NCI-H1694 treated with DMSO at 0.1 percent for 48 hours (cell line): ENCODE measurements at regions not wholly inside any gene's neighbourhood (a gene's known extent, or its start where the extent isn't known, plus 50 kb on each side); places are given as distances from the start of the nearest gene placed in this dataset.
"Not testable (repeated sequence)": the region's sequence is repeated elsewhere in the genome, so short reads cannot be mapped to it uniquely, and the experiment has no call there.

ENCODE experiments used
- DNase-seq: peaks from one replicate; lab custom pipeline; 2025; lab: John Stamatoyannopoulos, UW

DNA sequence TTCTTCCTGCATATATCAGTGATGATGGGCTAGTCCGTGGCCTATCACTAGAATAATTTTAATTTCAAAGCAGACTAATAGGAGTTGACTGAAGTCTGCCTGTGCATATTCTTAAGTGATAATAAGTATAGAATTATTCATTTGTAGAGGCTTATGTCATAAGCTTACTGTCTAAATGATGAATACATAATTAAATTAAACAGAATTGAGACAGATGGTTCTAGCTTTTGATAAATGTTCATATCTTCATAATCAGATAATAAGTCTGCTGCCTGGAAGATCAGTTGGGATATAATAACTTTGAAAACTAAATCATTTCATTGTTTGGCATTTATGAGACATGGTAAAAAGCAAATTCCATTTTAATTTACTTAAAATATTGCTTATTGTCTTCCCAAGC is 1175.6 kb downstream of the TECRL start:
- DNase-seq = no peak

DNA sequence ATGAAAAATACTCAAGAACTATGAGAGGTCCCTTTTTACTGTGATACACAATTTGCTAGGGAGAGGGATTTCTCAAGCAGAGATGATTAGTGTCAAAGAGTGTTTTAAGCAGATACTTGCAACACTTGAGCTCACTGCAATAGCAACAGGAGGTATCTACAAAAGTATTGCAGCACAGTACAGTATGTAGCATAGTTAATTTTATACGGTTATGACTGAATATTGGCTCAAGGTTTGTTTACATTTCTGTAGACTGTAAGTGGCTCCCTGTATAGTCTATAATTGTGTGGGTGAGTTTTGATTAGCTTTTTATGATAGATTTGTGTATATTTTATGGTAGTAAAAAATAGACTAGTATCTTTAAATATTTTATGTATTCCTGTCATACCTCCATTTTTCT is 1177.2 kb downstream of the TECRL start:
- no peak for DNase-seq

DNA sequence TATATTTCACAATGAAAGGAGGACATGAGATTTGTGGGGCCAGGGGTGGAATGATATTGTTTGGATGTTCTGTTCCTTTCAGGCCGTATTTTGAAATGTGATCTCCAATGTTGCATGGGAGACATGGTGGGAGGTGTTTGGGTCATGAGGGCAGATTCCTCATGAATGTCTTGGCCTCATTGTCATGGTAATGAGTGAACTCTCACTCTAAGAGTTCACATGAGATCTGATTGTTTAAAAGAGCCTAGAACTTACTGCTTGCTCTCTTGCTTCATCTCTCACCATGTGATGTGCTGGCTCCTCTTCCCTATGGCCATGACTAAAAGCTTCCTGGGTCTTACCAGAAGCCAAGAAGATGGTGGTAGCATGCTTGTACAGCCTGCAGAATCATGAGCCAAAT is 1183.0 kb downstream of the TECRL start:
- no peak for DNase-seq

DNA sequence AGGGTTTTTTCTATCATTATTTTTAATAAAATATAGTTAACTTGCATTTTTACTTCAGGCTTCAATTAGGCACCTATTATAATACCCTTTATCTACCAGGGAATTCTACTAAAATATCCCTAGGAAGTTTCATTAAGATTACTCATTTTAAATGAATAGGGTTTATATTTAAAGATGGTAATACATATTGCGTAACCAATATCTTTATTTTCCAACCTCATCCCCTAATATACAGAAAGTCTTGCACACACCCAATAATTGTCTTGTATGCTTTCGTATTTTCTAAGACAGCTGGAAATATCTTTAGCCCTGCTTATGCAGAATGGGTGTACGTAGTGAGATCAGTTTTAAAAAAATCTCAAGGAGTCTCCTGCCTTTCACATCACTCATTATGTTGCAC is 1186.8 kb downstream of the TECRL start:
- no peak for DNase-seq

DNA sequence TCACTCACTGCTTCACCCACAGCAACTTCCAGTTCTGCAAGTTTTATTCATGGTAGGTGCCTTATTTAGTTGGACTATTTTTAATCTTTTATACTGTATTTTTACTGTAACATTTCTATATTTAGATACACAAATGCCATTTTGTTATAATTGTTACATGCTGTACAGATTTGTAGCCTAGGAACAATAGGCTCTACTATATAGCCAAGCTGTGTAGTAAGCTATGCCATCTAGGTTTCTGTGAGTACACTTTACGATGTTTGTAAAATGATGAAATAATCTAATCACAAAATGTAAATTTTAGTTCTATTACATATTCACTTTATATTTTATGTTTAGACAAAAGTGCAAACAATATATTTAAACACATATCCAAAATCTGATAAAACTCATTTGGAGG is 1187.8 kb downstream of the TECRL start:
- no peak for DNase-seq

DNA sequence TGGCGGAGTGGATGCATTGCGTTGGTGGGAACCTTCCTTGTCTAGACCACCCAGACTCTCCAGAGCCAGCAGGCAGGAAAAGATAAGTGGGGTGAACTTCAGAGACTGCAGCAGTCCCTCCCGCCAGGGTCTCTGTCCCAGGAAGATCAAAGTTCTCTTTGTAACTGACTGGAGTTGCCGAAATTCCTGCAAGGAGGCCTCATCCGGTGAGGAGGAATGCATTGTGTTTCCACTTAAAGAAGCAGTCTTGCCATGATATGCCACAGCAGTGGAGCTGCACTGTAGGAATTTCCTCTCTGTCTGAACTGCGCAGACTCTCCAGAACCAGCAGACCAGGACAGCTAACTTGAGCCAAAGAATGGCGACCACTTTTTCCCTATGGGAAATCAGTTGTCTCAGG is 1190.4 kb downstream of the TECRL start:
- no peak for DNase-seq

DNA sequence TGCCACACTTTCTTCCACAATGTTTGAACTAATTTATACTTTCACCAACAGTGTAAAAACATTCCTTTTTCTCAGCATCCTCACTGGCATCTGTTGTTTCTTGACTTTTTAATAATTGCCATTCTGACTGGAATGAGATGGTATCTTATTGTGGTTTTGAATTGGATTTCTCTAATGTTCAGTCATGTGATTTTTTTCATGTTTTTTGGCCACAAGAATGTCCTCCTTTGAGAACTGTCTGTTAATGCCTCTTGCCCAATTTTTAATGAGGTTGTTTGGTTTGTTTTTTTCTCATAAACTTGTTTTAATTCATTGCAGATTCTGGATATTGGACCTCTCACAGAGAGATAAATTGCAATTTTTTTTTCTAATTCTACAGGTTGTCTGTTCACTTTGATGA is 1195.2 kb downstream of the TECRL start:
- no peak for DNase-seq

DNA sequence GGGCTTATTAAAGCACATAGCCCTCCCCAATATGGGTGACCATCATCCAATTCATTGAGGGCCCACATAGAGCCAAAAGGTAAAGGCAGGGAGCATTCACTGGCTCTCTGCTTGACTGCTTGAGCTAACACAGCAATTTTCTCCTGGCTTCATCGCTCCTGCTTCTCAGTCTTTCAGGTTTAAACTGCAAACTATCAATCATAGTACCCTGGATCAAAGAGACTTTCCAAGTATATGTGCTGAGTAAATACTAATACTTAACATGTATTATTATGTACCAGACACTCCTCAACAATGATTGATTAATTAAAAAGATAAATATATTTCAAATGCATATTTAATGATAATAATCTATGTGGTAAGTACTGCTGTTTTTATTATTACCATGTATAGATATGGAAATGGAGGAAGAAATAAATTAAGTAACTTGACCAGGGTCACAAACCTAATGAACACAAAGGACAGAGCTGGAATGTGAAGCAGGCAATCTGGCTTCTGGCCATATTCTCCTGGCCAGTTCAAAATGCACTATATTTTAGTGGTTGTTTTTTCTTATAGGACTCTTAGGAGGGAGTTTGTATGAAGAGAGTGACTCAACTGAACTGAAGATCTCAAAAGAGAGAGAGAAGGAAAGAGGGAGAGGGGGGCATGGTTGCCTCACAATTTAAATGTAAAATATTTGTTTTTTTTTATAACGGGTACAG is 1197.3 kb downstream of the TECRL start:
- DNase-seq = no peak

DNA sequence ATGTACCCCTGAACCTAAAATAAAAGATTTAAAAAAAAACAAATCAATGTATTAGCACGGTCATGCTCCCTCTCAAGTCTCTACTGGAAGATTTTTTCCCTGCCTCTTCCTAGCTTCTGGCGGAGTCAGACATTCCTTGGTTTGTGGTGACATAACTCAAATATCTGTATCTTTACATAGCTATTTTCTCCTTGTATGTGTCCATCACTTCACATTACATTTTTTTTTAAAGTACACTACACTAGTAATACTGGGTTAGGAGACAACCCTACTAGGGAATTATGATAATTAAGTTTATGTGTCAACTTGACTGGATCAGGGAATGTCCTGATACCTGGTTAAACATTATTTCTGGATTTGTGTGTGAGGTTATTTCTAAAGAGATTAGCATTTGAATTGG is 1197.9 kb downstream of the TECRL start:
- no peak for DNase-seq

DNA sequence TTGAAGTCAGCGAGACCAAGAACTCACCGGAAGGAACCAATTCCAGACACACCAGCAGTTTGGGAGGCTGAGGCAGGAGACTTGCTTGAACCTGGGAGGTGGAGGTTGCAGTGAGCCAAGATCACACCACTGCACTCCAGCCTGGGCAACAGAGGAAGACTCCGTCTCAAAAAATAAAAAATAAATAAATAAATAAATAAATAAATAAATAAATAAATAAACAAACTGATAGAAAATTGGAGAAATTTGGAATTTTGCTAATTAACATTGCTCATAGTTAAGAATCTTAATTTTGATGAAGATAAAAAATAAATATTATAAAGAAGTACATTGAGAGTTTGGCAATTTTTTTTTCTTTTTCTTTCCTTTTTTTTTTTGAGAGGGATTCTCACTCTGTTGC is 1216.2 kb downstream of the TECRL start:
- DNase-seq = not testable (repeated sequence)

DNA sequence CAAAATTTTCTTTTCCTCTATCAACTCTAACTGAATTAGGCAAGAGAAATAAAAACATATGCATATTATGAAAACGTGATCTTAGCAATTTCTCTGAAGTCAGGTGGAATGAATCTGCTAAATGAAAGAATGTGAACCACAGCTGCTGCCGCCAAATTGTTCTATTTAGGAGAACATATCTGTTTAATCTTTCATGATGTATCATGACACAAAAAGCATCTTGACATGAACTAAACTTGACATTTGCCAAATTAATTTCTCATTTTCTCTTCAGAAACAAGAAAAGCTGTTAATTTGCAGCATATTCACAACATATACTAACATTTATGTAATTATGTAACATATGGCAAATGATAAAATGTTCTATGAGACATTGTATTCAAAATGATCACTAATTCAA is 1237.9 kb downstream of the TECRL start:
- no peak for DNase-seq

DNA sequence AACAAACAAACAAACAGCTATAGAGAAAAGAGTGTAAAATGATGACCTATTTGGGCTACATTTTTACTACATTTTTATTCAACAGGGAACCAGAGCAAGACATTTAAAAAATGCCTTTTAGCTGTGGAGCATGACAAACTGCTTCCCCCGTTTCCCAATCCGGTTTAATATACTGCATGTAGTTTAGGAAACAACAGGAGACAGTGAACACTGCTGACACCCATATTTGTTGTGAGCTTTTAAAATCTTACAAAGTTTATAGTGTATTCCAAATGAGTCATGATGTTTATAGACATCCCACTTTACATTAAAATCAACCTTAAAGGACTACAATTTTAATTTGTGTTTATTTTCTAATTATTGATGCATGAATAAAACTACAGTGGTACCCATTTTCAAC is 1238.3 kb downstream of the TECRL start:
- DNase-seq = no peak

DNA sequence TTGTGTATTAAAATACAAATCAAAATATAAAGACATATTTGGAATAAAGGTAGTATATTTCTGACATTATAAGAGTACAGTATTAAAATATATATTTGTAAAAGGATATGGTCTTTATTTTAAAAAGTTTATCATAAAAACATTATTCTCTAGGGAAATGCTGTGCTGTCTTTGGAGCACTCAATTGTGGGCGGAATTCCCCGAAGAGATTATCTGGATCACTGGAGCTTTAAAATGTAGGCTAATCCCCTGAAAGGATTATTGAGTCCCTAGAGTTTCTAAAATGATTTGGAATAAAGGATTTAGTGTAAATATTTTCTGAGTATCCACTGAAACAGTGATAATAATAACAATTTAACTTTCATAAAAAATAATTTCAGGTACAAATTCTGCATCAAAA is 1239.4 kb downstream of the TECRL start:
- DNase-seq = no peak

DNA sequence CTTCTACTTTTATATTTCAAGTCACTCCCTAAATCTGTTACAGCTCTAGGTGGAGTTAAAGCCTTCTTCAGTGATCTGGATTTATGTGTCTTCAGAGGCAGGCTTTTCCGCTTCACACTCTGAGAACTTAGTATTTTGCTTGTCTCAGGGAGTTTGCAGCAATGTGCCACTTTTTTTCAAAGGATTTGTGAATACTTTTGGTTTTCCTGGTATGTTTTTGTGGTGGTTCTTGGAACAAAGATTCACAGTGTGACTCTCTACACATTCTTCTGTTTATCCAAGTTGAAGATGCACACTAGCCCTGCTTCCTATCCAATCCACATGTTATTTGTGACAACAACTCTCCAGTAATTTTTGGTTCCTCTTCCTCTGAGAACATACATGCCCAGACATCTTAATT is 1253.7 kb downstream of the TECRL start:
- no peak for DNase-seq

DNA sequence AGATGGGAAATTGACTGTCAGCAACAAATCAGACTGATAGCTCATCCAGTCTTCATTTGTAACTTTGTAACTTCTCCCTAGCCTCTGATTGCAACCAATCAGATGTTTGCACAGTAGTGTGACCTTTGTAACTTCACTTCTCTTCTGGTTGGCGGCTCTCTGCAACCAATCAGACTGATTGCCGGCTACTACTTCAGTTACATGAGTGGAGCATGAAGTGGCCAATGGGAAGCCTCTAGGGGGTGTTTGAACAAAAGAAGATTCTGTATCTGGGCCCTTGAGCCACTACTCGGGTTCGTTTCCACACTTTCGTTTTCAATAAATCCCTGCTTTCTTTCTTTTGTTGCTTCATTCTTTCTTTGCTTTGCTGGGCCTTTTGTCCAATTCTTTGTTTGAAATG is 1285.8 kb downstream of the TECRL start:
- DNase-seq = no peak

DNA sequence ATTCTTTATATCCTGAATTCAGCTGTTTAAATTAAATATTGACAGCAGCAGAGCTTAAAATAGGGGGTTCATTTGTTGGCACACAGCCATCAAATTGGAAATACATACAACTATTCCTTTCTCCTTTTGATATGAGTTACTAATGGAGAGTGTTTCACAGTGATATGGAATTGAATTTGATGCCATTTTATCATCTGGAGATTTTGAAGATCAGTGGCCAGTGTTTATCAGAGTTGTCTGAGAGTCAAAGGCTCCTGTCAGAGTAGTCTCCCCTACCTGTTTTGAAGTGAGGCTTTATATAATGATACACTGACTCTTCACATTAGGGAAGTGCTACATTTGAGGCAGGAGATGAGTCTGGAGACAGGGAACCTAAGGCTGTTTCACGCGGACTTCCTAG is 1286.3 kb downstream of the TECRL start:
- no peak for DNase-seq

DNA sequence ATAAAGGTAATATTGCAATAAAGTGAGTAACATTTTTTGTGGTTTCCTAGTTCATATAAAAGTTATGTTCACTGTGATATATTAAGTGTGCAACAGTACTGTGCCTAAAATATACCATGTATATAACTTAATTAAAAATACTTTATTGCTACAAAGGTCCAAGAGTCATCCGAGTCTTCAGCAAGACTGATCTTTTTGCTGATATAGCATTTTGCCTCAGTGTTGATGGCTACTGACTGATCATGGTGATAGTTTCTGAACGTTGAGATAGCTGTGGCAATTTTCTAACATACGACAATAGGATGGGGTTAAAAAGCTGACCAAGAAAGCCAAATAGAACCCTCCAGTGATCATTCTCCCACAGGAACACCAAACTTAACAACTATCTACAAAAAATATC is 1302.7 kb downstream of the TECRL start:
- DNase-seq = no peak

DNA sequence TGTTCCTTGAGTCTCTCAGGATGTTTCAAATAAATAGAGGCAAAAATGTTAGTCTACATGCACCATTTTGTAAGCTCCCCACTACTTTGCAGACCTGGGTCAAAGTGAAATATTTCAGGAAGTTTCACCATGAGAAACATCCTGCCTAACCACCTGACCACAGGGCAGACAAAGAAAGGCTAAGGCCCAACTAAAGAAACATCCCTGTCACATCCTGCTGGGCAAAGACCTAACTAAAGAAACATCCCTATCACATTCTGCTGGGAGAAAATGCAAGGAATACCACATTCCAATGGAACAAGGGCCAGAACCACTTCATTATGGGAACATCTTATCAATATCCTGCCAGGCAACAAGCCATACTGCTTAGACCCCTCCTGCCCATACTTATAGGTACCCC is 1303.4 kb downstream of the TECRL start:
- no peak for DNase-seq

DNA sequence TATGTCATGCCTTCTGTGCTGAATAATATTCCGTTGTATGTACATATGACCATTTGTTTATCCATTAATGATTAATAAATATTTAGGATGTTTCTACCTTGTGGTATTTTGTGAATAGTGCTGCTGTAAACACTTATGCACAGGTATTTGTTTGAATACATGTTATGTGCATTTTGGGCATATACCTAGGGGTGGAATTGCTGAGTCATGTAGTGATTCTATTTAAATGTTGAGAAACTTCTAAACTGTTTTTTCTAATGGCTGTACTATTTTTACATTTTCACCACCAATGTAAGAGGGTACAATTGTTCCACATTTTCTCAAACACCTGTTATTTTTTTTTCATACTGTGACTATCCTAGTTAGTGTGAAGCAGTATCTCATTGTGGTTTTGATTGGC is 1318.6 kb downstream of the TECRL start:
- DNase-seq = no peak

DNA sequence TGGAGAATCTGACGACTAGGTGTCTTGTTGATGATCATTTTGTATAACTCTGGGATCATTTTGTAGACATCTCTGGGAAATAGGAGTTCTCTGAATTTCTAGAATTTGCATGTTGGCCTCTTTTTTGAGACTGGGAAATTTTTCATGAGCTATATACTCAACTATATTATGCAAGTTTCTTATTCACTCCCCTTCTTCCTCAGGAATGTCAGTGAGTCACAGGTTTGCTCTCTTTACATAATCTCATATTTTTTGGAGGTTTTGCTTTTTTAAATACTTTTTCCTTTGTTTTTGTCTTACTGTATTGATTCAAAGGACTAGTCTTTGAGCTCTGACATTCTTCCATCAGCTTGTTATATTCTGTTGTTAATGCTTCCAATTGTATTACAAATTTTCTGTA is 1324.2 kb downstream of the TECRL start:
- no peak for DNase-seq

DNA sequence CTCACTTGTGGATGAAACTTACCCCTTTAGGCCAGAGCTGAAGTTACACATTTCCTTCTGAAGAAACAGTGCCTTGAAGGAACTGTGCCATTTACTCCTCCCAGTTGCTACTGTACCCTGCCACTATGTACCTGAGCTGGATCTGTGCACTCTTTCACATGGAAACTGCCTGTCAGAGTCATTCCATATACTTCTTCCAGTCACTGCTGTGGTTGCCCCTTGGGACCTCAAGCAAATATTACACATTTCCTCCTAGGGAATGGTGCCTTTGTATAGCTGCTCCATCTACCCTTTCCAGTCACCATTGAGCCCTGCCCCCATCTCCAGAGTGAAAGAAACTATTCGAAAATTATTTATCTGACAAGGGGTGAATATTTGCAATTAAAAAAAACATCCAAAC is 1328.3 kb downstream of the TECRL start:
- no peak for DNase-seq

DNA sequence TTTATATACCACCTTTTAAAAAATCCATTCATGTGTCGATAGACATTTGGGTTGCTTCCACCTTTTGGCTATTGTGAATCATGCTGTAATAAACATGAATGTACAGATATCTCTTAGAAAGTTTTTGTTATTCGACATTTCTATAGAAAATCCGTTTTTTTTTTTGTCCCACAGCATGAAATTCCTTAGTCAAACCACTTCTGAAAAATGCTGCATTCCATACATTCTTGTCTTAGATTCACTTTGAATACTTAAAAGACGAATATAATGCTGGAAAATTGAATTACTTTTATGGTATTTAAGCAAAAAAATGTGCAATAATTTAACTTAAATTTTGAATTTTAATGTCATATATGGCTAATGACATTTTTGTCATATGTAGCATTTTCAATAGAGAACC is 1345.5 kb downstream of the TECRL start:
- DNase-seq = no peak

DNA sequence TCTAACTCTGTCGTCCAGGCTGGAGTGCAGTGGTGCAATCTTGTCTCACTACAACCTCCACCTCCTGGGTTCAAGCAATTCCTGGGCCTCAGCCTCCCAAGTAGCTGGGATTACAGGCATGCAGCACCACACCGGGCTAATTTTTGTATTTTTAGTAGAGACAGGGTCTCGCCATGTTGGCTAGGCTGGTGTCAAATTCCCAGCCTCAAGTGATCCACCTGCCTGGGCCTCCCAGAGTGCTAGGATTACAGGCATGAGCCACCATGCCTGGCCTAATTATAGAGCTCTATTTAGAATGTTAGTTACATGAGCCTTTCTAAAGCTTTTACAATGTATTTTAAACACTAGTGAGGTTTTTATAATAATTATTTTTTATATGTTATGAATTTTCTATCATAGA is 1346.4 kb downstream of the TECRL start:
- DNase-seq = not testable (repeated sequence)

DNA sequence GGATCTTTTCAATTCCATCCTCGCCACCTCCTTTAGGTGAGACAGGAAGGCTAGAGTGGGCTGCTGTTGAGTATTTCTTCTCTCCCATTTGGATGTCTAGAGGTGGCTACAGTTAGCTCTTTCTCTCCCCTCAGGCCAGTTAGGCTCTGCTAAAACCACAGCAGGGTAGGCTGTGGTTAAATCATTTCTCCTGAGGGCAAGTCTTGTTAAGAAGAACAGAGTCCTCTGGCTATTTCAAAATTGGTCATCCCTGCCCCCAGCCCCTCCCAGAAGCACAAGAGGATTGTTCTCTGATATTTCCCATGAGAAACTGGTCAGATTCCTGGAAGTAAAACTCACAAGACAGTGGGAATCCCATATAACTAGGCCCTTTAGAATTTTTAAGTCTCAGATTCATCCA is 1359.5 kb downstream of the TECRL start:
- no peak for DNase-seq

DNA sequence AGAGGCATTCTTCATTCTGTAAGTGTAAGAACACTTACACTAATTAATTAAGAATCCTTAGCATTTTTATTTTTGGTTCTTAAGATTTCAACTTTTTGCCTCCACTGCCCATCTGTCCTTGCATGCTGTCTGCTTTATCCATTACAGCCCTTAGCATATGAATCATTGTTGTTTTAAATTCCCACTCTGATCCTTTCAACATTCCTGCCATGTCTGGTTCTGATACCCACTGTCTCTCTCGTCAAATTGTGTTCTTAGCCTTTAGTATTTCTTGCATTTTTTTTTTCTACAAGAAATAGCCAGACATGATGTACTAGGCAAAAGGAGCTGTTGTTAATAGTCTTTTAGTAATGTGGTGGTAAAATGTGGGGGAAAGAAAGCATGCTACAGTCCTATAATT is 1360.0 kb downstream of the TECRL start:
- no peak for DNase-seq
